ENCODE measurements at regions not wholly inside any gene's neighbourhood (a gene's known extent, or its start where the extent isn't known, plus 50 kb on each side); places are given as distances from the start of the nearest gene placed in this dataset.

- TF ChIP-seq, protein P1, sequence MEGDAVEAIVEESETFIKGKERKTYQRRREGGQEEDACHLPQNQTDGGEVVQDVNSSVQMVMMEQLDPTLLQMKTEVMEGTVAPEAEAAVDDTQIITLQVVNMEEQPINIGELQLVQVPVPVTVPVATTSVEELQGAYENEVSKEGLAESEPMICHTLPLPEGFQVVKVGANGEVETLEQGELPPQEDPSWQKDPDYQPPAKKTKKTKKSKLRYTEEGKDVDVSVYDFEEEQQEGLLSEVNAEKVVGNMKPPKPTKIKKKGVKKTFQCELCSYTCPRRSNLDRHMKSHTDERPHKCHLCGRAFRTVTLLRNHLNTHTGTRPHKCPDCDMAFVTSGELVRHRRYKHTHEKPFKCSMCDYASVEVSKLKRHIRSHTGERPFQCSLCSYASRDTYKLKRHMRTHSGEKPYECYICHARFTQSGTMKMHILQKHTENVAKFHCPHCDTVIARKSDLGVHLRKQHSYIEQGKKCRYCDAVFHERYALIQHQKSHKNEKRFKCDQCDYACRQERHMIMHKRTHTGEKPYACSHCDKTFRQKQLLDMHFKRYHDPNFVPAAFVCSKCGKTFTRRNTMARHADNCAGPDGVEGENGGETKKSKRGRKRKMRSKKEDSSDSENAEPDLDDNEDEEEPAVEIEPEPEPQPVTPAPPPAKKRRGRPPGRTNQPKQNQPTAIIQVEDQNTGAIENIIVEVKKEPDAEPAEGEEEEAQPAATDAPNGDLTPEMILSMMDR (tag by site-specific recombination; IDR thresholded peaks at IDR 0.05) = no peak
- TF ChIP-seq YY1 (tag by site-specific recombination; IDR thresholded peaks at IDR 0.05) (no peak), GLIS1 (tag by site-specific recombination; IDR thresholded peaks at IDR 0.05) (no peak), ZNF23 (tag by site-specific recombination; IDR thresholded peaks at IDR 0.05; ENCODE audit: borderline replicate concordance) (no peak), GLI4 (tag by site-specific recombination; IDR thresholded peaks at IDR 0.05) (no peak), ZNF514 (tag by site-specific recombination; IDR thresholded peaks at IDR 0.05) (no peak), ZNF140 (tag by site-specific recombination; IDR thresholded peaks at IDR 0.05) (no peak)
- TF ChIP-seq, protein P2, sequence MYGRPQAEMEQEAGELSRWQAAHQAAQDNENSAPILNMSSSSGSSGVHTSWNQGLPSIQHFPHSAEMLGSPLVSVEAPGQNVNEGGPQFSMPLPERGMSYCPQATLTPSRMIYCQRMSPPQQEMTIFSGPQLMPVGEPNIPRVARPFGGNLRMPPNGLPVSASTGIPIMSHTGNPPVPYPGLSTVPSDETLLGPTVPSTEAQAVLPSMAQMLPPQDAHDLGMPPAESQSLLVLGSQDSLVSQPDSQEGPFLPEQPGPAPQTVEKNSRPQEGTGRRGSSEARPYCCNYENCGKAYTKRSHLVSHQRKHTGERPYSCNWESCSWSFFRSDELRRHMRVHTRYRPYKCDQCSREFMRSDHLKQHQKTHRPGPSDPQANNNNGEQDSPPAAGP (tag by site-specific recombination; IDR thresholded peaks at IDR 0.05) = no peak
- TF ChIP-seq, protein P3, sequence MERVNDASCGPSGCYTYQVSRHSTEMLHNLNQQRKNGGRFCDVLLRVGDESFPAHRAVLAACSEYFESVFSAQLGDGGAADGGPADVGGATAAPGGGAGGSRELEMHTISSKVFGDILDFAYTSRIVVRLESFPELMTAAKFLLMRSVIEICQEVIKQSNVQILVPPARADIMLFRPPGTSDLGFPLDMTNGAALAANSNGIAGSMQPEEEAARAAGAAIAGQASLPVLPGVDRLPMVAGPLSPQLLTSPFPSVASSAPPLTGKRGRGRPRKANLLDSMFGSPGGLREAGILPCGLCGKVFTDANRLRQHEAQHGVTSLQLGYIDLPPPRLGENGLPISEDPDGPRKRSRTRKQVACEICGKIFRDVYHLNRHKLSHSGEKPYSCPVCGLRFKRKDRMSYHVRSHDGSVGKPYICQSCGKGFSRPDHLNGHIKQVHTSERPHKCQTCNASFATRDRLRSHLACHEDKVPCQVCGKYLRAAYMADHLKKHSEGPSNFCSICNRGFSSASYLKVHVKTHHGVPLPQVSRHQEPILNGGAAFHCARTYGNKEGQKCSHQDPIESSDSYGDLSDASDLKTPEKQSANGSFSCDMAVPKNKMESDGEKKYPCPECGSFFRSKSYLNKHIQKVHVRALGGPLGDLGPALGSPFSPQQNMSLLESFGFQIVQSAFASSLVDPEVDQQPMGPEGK (tag by site-specific recombination; IDR thresholded peaks at IDR 0.05) = no peak
These were observed 469.7 kb downstream of the TBC1D22A start for GRCh38 chr22:47232197-47232596.
